Panc1 (cell line): ENCODE measurements at regions not wholly inside any gene's neighbourhood (a gene's known extent, or its start where the extent isn't known, plus 50 kb on each side); places are given as distances from the start of the nearest gene placed in this dataset.

Source experiments
- CTCF ChIP-seq: fragments of 450-650 bp; IDR thresholded peaks from 2 replicates; pipeline ENCODE4 v1.5.1; 2017; ENCODE audit warnings: mild to moderate bottlenecking
- POLR2AphosphoS5 ChIP-seq: IDR thresholded peaks from 2 replicates; pipeline ENCODE4 v1.6.1; 2012; ENCODE audit warnings: mild to moderate bottlenecking, low read depth, low read length, moderate library complexity
- TF ChIP-seq, protein P1 (sequence below), 2 experiments: IDR thresholded peaks; 2 replicates each; pipeline ENCODE4 v1.6.1; 2011 to 2012; ENCODE audit warnings: low read depth in 2 of 2, control low read depth in 1 of 2, low read length in 1 of 2, mild to moderate bottlenecking in 1 of 2, moderate library complexity in 1 of 2; ENCODE audit not compliant: insufficient read depth in 1 of 2

- TF ChIP-seq POLR2AphosphoS5 (no peak), CTCF (peak; percentile 56)
- TF ChIP-seq, protein P1, sequence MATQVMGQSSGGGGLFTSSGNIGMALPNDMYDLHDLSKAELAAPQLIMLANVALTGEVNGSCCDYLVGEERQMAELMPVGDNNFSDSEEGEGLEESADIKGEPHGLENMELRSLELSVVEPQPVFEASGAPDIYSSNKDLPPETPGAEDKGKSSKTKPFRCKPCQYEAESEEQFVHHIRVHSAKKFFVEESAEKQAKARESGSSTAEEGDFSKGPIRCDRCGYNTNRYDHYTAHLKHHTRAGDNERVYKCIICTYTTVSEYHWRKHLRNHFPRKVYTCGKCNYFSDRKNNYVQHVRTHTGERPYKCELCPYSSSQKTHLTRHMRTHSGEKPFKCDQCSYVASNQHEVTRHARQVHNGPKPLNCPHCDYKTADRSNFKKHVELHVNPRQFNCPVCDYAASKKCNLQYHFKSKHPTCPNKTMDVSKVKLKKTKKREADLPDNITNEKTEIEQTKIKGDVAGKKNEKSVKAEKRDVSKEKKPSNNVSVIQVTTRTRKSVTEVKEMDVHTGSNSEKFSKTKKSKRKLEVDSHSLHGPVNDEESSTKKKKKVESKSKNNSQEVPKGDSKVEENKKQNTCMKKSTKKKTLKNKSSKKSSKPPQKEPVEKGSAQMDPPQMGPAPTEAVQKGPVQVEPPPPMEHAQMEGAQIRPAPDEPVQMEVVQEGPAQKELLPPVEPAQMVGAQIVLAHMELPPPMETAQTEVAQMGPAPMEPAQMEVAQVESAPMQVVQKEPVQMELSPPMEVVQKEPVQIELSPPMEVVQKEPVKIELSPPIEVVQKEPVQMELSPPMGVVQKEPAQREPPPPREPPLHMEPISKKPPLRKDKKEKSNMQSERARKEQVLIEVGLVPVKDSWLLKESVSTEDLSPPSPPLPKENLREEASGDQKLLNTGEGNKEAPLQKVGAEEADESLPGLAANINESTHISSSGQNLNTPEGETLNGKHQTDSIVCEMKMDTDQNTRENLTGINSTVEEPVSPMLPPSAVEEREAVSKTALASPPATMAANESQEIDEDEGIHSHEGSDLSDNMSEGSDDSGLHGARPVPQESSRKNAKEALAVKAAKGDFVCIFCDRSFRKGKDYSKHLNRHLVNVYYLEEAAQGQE (IDR thresholded peaks at IDR 0.05; ENCODE audit: insufficient read depth in 1 of 2, low read depth in 2 of 2, low read length in 1 of 2) = no peak
Measured at GRCh38 chr17:5667871-5668270, 83.6 kb upstream of the NLRP1 start.
